ENCODE measurements at regions not wholly inside any gene's neighbourhood (a gene's known extent, or its start where the extent isn't known, plus 50 kb on each side); places are given as distances from the start of the nearest gene placed in this dataset.

DNA sequence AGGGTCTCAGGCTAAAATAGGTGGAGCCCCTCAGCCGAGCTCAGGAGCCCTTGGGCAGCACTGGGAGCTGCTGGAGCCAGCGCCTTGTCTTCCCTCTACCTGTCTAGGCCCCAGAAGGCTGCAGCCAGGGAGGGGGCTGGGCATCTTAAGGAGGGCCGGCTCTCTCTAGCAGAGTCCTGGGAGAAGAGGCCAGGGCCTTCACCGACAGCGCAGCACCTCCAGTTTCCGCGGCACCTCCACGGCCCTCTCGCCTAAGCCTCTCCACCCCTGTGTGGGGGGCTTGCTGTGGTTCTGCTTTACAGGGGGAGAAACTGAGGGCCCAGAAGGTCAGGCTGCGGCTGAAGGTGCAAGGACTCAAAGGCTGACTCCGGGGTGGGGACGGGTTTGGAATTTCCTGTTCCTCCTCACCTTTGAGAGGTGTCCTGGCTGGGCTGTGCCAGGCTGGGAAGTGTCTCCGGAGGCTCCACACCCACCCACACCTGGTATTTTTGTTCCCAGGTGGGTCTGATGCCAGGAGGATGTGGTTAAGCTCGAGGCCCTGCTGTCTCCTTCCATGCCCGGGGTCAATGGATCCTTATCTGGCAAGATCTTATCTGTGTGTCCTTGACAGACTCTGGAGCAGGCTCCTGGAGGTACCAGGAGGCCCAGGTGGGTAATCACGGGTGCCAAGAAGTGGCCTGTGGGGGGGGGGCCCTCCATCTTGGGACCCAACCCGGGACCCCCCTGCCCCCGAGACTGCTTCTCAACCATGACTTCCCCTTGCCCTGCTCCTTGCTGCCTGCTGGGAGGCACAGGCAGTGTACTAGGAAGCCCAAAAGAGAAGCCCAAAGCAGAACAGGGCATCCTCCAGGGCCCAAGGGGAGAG is 95.3 kb upstream of the FGF3 start:
- TF ChIP-seq TAF1 (IDR thresholded peaks at IDR 0.05; ENCODE audit: low read depth, low read length): no peak
- TF ChIP-seq RXRA (IDR thresholded peaks at IDR 0.05; ENCODE audit: insufficient read depth, low read depth, low read length): no peak
- no peak for TF ChIP-seq POLR2A (IDR thresholded peaks at IDR 0.05; ENCODE audit: control extremely low read depth in 1 of 2, low read depth in 2 of 2, low read length in 2 of 2)
